Panc1 (cell line): ENCODE measurements at regions not wholly inside any gene's neighbourhood (a gene's known extent, or its start where the extent isn't known, plus 50 kb on each side); places are given as distances from the start of the nearest gene placed in this dataset.

ENCODE experiments used
- ATAC-seq: fragments of 200-7000 bp; cut with Tn5 transposase; 2 replicates; pipeline ENCODE4 v1.9.1; 2020; ENCODE audit warnings: mild to moderate bottlenecking, moderate library complexity
- BruUV-seq: library from RNA; stranded (reverse); fragments of 400-500 nt; replicated peaks from 2 replicates; lab custom pipeline; 2021; lab: Mats Ljungman, UMichigan
- CTCF ChIA-PET: fragments of 300-600 bp; sonication (Branson Sonifier 250); formaldehyde crosslinking; loops from one replicate; lab custom pipeline; 2022; ENCODE audit warnings: antibody characterized with exemption; lab: Charles Lee
- POLR2A ChIA-PET: fragments of 300-600 bp; sonication (Branson Sonifier 250); formaldehyde crosslinking; loops from one replicate; lab custom pipeline; 2022; ENCODE audit warnings: antibody characterized with exemption; lab: Charles Lee
- DNase-seq: peaks from one replicate; pipeline ENCODE4 v3.0.0-alpha.2; 2010; ENCODE audit warnings: low read depth, low spot score
- H3K27ac ChIP-seq: 2 replicates; pipeline ENCODE4 v1.5.1; 2011; ENCODE audit warnings: mild to moderate bottlenecking, low read length, inconsistent platforms
- H3K27me3 ChIP-seq: fragments of 200-500 bp; sonication (Bioruptor generic); 2 replicates; pipeline ENCODE4 v1.6.0; 2014; ENCODE audit warnings: low read length, inconsistent platforms; ENCODE audit not compliant: control insufficient read depth, insufficient read depth
- H3K36me3 ChIP-seq: fragments of 200-500 bp; sonication (Bioruptor generic); 2 replicates; pipeline ENCODE4 v1.5.1; 2014; ENCODE audit warnings: inconsistent platforms, mild to moderate bottlenecking, low read length, moderate library complexity; ENCODE audit not compliant: control insufficient read depth, insufficient read depth
- H3K4me1 ChIP-seq: 2 replicates; pipeline ENCODE4 v1.5.1; 2011; ENCODE audit warnings: inconsistent platforms, mild to moderate bottlenecking, low read length, moderate library complexity; ENCODE audit not compliant: control insufficient read depth, insufficient read depth
- H3K4me3 ChIP-seq, 2 experiments: 2 replicates each; pipeline ENCODE4 v1.5.1; 2011 to 2012; ENCODE audit warnings: low read depth in 2 of 2, low read length in 2 of 2, mild to moderate bottlenecking in 2 of 2, inconsistent platforms in 1 of 2, moderate library complexity in 1 of 2
- H3K9me3 ChIP-seq: fragments of 200-500 bp; sonication (Bioruptor generic); 2 replicates; pipeline ENCODE4 v1.5.1; 2014; ENCODE audit warnings: low read depth, mild to moderate bottlenecking, inconsistent platforms, low read length, moderate library complexity; ENCODE audit not compliant: control insufficient read depth, insufficient read depth
- POLR2AphosphoS5 ChIP-seq: IDR thresholded peaks from 2 replicates; pipeline ENCODE4 v1.6.1; 2012; ENCODE audit warnings: mild to moderate bottlenecking, low read depth, low read length, moderate library complexity
- REST ChIP-seq, 2 experiments: IDR thresholded peaks; 2 replicates each; pipeline ENCODE4 v1.6.1; 2011 to 2012; ENCODE audit warnings: low read depth in 2 of 2, control low read depth in 1 of 2, low read length in 1 of 2, mild to moderate bottlenecking in 1 of 2, moderate library complexity in 1 of 2; ENCODE audit not compliant: insufficient read depth in 1 of 2
- SIN3A ChIP-seq: IDR thresholded peaks from 2 replicates; pipeline ENCODE4 v1.6.1; 2012; ENCODE audit warnings: low read depth, mild to moderate bottlenecking, low read length, moderate library complexity, borderline replicate concordance; ENCODE audit not compliant: insufficient read depth
- TCF7L2 ChIP-seq: IDR thresholded peaks from 2 replicates; pipeline ENCODE4 v1.6.1; 2011; ENCODE audit warnings: mild to moderate bottlenecking, low read depth, low read length, inconsistent platforms
- in situ Hi-C: cut with HindIII; loops from 2 replicates; pipeline ENCODE4 v1.10.0; 2016; ENCODE audit warnings: low sequenced_read_pairs, low pct_unique_long_range_greater_than_20kb
- intact Hi-C: fragments of 100-400 bp; cut with micrococcal nuclease; formaldehyde crosslinking; loops from one replicate; pipeline ENCODE4 v1.10.0; 2022; ENCODE audit not compliant: unreplicated experiment
- TF ChIP-seq, protein P1 (sequence below): fragments of 450-650 bp; IDR thresholded peaks from 2 replicates; pipeline ENCODE4 v1.5.1; 2017; ENCODE audit warnings: mild to moderate bottlenecking

DNA sequence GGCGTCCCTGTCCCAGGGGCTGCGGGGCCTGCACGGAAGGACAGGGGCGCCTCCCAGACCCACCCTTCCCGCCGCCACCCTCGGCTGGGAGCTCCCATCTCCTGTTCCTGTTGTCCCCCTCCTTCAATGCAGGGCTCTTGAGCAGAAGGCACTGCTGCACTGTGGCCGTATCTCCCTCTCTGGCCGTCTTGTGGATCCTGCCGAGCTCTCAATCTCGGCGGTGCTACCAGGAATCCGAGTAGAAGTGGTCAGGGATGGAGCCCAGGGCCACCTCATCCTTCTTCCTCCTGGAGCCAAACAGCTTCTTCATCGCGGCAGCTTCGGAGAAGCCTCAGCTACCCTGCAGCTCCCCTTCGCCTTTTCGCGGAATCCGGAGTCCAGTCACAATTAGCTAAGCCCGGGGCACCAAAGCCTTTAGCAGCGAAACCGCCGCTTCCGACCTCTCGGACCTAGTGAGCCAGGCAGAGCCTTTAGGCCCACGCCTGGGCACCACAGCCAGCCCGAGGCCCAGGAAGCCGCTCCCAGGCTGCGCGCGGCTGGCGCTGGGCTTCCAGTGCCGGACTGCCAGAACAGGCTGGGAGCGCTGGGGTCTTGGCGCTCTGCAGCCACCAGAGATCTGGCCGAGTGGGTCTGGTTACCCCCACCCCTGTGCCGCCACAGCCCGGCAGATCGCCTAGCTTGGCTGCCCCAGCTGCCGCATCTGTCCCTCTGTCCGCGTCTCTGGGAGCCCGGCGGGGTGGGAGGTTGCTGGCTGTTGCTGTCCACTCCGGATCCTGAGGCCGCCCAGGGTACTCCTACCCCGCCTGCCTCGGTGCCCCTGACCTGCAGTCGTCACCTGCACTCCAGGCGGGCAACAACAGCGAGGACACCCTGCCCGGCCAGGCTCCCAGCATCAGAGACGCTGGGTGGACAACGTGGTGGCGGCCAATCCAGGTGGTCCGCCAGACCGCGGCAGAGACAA, 69.1 kb downstream of the ASCL4 start:
- intact Hi-C loops (no loop called here), in situ Hi-C loops (no loop called here)
- Histone ChIP-seq H3K4me1 (no peaks in the 10 kb centered on the region), H3K4me3 (no peak overlapping the region; a peak in 1 of 4 replicates), H3K9me3 (no peaks in the 10 kb centered on the region), H3K27me3 (peaks cover 9% of the 10 kb centered on the region), H3K36me3 (no peaks in the 10 kb centered on the region), H3K27ac (no peak overlapping the region)
- DNase-seq (no peak), ATAC-seq (no peak; the same call in 1 of the 2 replicates)
- TF ChIP-seq REST (IDR thresholded peaks at IDR 0.05; ENCODE audit: insufficient read depth in 1 of 2, low read depth in 2 of 2, low read length in 1 of 2) (no peak), SIN3A (no peak), TCF7L2 (no peak), POLR2AphosphoS5 (no peak)
- TF ChIP-seq, protein P1, sequence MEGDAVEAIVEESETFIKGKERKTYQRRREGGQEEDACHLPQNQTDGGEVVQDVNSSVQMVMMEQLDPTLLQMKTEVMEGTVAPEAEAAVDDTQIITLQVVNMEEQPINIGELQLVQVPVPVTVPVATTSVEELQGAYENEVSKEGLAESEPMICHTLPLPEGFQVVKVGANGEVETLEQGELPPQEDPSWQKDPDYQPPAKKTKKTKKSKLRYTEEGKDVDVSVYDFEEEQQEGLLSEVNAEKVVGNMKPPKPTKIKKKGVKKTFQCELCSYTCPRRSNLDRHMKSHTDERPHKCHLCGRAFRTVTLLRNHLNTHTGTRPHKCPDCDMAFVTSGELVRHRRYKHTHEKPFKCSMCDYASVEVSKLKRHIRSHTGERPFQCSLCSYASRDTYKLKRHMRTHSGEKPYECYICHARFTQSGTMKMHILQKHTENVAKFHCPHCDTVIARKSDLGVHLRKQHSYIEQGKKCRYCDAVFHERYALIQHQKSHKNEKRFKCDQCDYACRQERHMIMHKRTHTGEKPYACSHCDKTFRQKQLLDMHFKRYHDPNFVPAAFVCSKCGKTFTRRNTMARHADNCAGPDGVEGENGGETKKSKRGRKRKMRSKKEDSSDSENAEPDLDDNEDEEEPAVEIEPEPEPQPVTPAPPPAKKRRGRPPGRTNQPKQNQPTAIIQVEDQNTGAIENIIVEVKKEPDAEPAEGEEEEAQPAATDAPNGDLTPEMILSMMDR, result no peak
- CTCF ChIA-PET, result no interaction called here
- no TSS peak for BruUV-seq
- POLR2A ChIA-PET, result interaction anchor here (0.5 kb wide), 1 partner anchor 14 kb away, joined by 8 read pairs; no protein-coding TSS in a partner anchor

- no peaks in the 10 kb centered on the region for H3K36me3 ChIP-seq
- ATAC-seq (no peak), DNase-seq (no peak)
- no peak overlapping the region; a peak in 1 of 4 replicates for H3K4me3 ChIP-seq
- no peak for TF ChIP-seq REST (IDR thresholded peaks at IDR 0.05; ENCODE audit: insufficient read depth in 1 of 2, low read depth in 2 of 2, low read length in 1 of 2)
- TF ChIP-seq SIN3A, result no peak
- TF ChIP-seq, protein P1, result no peak
- TF ChIP-seq POLR2AphosphoS5, result no peak
- TF ChIP-seq TCF7L2, result no peak
- ChIA-PET CTCF (no interaction called here), POLR2A (no interaction called here)
- H3K4me1 ChIP-seq, result no peaks in the 10 kb centered on the region
- H3K27ac ChIP-seq, result no peak overlapping the region
- BruUV-seq, result no TSS peak
- intact Hi-C loops, result no loop called here
- no peaks in the 10 kb centered on the region for H3K9me3 ChIP-seq
- H3K27me3 ChIP-seq, result peaks cover 9% of the 10 kb centered on the region
- in situ Hi-C loops, result no loop called here
These were observed 69.9 kb downstream of the ASCL4 start for GRCh38 chr12:107844312-107844921.
